H1 (cell line): ENCODE measurements at regions not wholly inside any gene's neighbourhood (a gene's known extent, or its start where the extent isn't known, plus 50 kb on each side); places are given as distances from the start of the nearest gene placed in this dataset.

Source experiments
- HDAC6 ChIP-seq: IDR thresholded peaks from one replicate; pipeline ENCODE4 v1.7.1; 2012; ENCODE audit warnings: low read depth, mild to moderate bottlenecking, inconsistent platforms, low read length, moderate library complexity
- RBBP5 ChIP-seq: IDR thresholded peaks from 2 replicates; pipeline ENCODE4 v1.7.1; 2012; ENCODE audit warnings: low read depth, mild to moderate bottlenecking, inconsistent platforms, low read length, moderate library complexity, borderline replicate concordance
- SIX5 ChIP-seq: IDR thresholded peaks from 2 replicates; pipeline ENCODE4 v1.6.1; 2011; ENCODE audit warnings: mild to moderate bottlenecking, low read depth, low read length
- SP2 ChIP-seq: IDR thresholded peaks from 2 replicates; pipeline ENCODE4 v1.6.1; 2012; ENCODE audit warnings: mild to moderate bottlenecking, low read length, inconsistent platforms

- no peak for TF ChIP-seq RBBP5
- TF ChIP-seq SP2: no peak
- TF ChIP-seq HDAC6: no peak
- no peak for TF ChIP-seq SIX5
- TF ChIP-seq, all 59 proteins: peak for 0
Measured at GRCh38 chr9:1236061-1236460, 185.9 kb downstream of the DMRT2 start (continued).
